ENCODE measurements at regions not wholly inside any gene's neighbourhood (a gene's known extent, or its start where the extent isn't known, plus 50 kb on each side); places are given as distances from the start of the nearest gene placed in this dataset.

GRCh38 chr2:83842421-83842820 is 616.7 kb downstream of the SUCLG1 start:
- FAIRE-seq, result no peak
- no TSS peak for BruUV-seq (replicated peaks)
- H3K9me3 ChIP-seq (replicated peaks; ENCODE audit: control insufficient read depth, insufficient read depth, low read length), result no peaks in the 10 kb centered on the region
- TF ChIP-seq RBBP5 (conservative IDR thresholded peaks at IDR 0.05), result no peak
- no peak for TF ChIP-seq ZNF592 (IDR thresholded peaks at IDR 0.05)
- TF ChIP-seq ASH2L (IDR thresholded peaks at IDR 0.05; ENCODE audit: borderline replicate concordance, low read depth), result no peak
- no peak for TF ChIP-seq ZZZ3 (IDR thresholded peaks at IDR 0.05; ENCODE audit: control insufficient read depth, insufficient read length, low read depth)
- POLR2A ChIA-PET, result no interaction called here
- no peaks in the 10 kb centered on the region for H3K79me2 ChIP-seq (ENCODE audit: control insufficient read depth, insufficient read depth, low read length)
- DNase-seq (ENCODE audit: low read depth, low spot score), result no peak
- no peaks in the 10 kb centered on the region for H3K4me1 ChIP-seq (ENCODE audit: control insufficient read depth, insufficient read depth, low read length)
- H3K27me3 ChIP-seq (replicated peaks in 1 of 2; ENCODE audit: control insufficient read depth in 2 of 2, insufficient read depth in 2 of 2, low read length in 1 of 2), result no peaks in the 10 kb centered on the region
- H4K20me1 ChIP-seq (ENCODE audit: control insufficient read depth, insufficient read depth), result no peaks in the 10 kb centered on the region
- H3K4me2 ChIP-seq (ENCODE audit: control insufficient read depth, insufficient read depth), result no peak overlapping the region
- no peak overlapping the region for H3K9ac ChIP-seq (ENCODE audit: control insufficient read depth, insufficient read depth, low read length)
- RAD21 ChIA-PET (ENCODE audit: unreplicated experiment), result no interaction called here
- H2AFZ ChIP-seq (ENCODE audit: control insufficient read depth, low read depth, low read length), result no peak overlapping the region
- no peak overlapping the region for H3K27ac ChIP-seq (ENCODE audit: control insufficient read depth, insufficient read depth)
- no peaks in the 10 kb centered on the region for H3K36me3 ChIP-seq (ENCODE audit: control insufficient read depth in 2 of 2, insufficient read depth in 2 of 2, low read length in 1 of 2)
- ATAC-seq, result no peak
- intact Hi-C loops (cut with micrococcal nuclease; ENCODE audit: unreplicated experiment), result no loop called here
- SMC1A ChIA-PET (ENCODE audit: uncharacterized antibody, unreplicated experiment), result interaction anchor here (0.7 kb wide), 1 partner anchor 18 kb away, joined by 3 read pairs; no protein-coding TSS in a partner anchor
- in situ Hi-C loops (cut with MboI), result no loop called here
- no peak overlapping the region for H3K4me3 ChIP-seq
- CTCF ChIA-PET, result no interaction called here

GRCh38 chr2:83837823-83838222 is 621.3 kb downstream of the SUCLG1 start:
- no peaks in the 10 kb centered on the region for H3K36me3 ChIP-seq (ENCODE audit: control insufficient read depth in 2 of 2, insufficient read depth in 2 of 2, low read length in 1 of 2)
- FAIRE-seq (no peak), DNase-seq (ENCODE audit: low read depth, low spot score) (no peak), ATAC-seq (no peak)
- no peak overlapping the region for H3K9ac ChIP-seq (ENCODE audit: control insufficient read depth, insufficient read depth, low read length)
- H2AFZ ChIP-seq (ENCODE audit: control insufficient read depth, low read depth, low read length), result no peak overlapping the region
- H3K4me2 ChIP-seq (ENCODE audit: control insufficient read depth, insufficient read depth), result no peak overlapping the region
- intact Hi-C loops (cut with micrococcal nuclease; ENCODE audit: unreplicated experiment), result no loop called here
- H3K4me3 ChIP-seq, result no peak overlapping the region
- WGBS (ENCODE audit: insufficient coverage, insufficient replicate concordance, low lambda C conversion rate, missing lambda C conversion rate), result 26% methylated on average over 3 of the region's 3 CpGs
- no peaks in the 10 kb centered on the region for H3K4me1 ChIP-seq (ENCODE audit: control insufficient read depth, insufficient read depth, low read length)
- ChIA-PET POLR2A (no interaction called here), SMC1A (ENCODE audit: uncharacterized antibody, unreplicated experiment) (interaction anchor here (0.5 to 0.6 kb wide), 2 partner anchors 57 to 263 kb away, joined by 3 to 4 read pairs; no protein-coding TSS in a partner anchor), CTCF (no interaction called here), RAD21 (ENCODE audit: unreplicated experiment) (no interaction called here)
- no peaks in the 10 kb centered on the region for H4K20me1 ChIP-seq (ENCODE audit: control insufficient read depth, insufficient read depth)
- H3K79me2 ChIP-seq (ENCODE audit: control insufficient read depth, insufficient read depth, low read length), result no peaks in the 10 kb centered on the region
- in situ Hi-C loops (cut with MboI), result no loop called here
- H3K27ac ChIP-seq (ENCODE audit: control insufficient read depth, insufficient read depth), result no peak overlapping the region
- no TSS peak for BruUV-seq (replicated peaks)
- H3K9me3 ChIP-seq (replicated peaks; ENCODE audit: control insufficient read depth, insufficient read depth, low read length), result no peaks in the 10 kb centered on the region
- H3K27me3 ChIP-seq (replicated peaks in 1 of 2; ENCODE audit: control insufficient read depth in 2 of 2, insufficient read depth in 2 of 2, low read length in 1 of 2), result no peaks in the 10 kb centered on the region
- TF ChIP-seq CHD1 (IDR thresholded peaks at IDR 0.05; ENCODE audit: low read depth, low read length) (no peak), ZNF622 (IDR thresholded peaks at IDR 0.05) (no peak), MEF2A (IDR thresholded peaks at IDR 0.05; ENCODE audit: insufficient read depth, low read depth, low read length) (no peak), ZNF207 (IDR thresholded peaks at IDR 0.05; ENCODE audit: borderline replicate concordance) (no peak), ZNF687 (IDR thresholded peaks at IDR 0.05) (no peak), SREBF1 (IDR thresholded peaks at IDR 0.05; ENCODE audit: low read length) (no peak), SIX5 (IDR thresholded peaks at IDR 0.05; ENCODE audit: low read depth, low read length, severe bottlenecking) (no peak)
